Pancreas (tissue), 10 donors: ENCODE measurements at regions not wholly inside any gene's neighbourhood (a gene's known extent, or its start where the extent isn't known, plus 50 kb on each side); places are given as distances from the start of the nearest gene placed in this dataset.

Experiments used
- ATAC-seq, 4 donors: fragments of 200-7000 bp; cut with Tn5 transposase; one replicate each; pipeline versions ENCODE4 v1.8.0 to v1.9.1; 2020; ENCODE audit warnings: mild to moderate bottlenecking in 4 of 4, moderate library complexity in 4 of 4
- DNase-seq, 6 donors: peaks; one replicate each; pipeline ENCODE4 v3.0.0-alpha.2; 2020
- FAIRE-seq: peaks from 2 replicates; lab custom pipeline; 2012; peaks lifted over from hg19 to GRCh38; lab: Jason Lieb, UNC
- H3K27ac ChIP-seq, 4 donors: fragments of 200-600 bp; sonication (generic); 1 replicate in 3 of 4; 2 replicates in 1 of 4; pipeline versions ENCODE4 v1.5.0 to v1.8.0; 2020
- H3K27me3 ChIP-seq, 4 donors: fragments of 200-600 bp; one replicate each; pipeline ENCODE4 v1.8.0; 2021
- H3K36me3 ChIP-seq, 3 donors: fragments of 200-600 bp; sonication (generic) in 1 of 3; one replicate each; pipeline versions ENCODE4 v1.5.0 to v1.8.0; 2020 to 2021
- H3K4me1 ChIP-seq, 3 donors: fragments of 200-600 bp; one replicate each; pipeline ENCODE4 v1.8.0; 2021
- H3K4me3 ChIP-seq, 4 donors: fragments of 200-600 bp; sonication (generic) in 2 of 4; one replicate each; pipeline versions ENCODE4 v1.5.0 to v1.8.0; 2020 to 2021
- H3K9me3 ChIP-seq, 4 donors: fragments of 200-600 bp; one replicate each; pipeline ENCODE4 v1.8.0; 2021
- WGBS, 2 donors: extraction: QIAGEN DNeasy Blood & Tissue Kit; methylation state at CpG; one replicate each; pipeline ENCODE4 v1.1.7; 2013; 5-methylcytosine and 5-hydroxymethylcytosine counted together
- intact Hi-C, 3 donors: fragments of 100-400 bp; cut with DNase I; formaldehyde crosslinking; loops; one replicate each; pipeline versions ENCODE4 v1.11.1 to v1.14.2; 2022
- TF ChIP-seq, protein P1 (sequence below), 4 donors: fragments of 200-600 bp; sonication (generic) in 3 of 4; IDR thresholded peaks; one replicate each; pipeline versions ENCODE4 v1.5.0 to v1.8.0; 2021; ENCODE audit warnings: antibody characterized with exemption in 4 of 4
- donor health status: healthy with polysubstance abuse.
- donor health status: DM: no; HTN: no; CAD: no; lungs with moderate emphysema.
- donor health status: DM: no; HTN: no; CAD: no.
- donor health status: control.
- donor health status: control.
- donor health status: Bipolar disorder and iron deficiency.
- donor health status: DM: yes; HTN: yes; CAD: no.
- donor health status: DM: no; HTN: no; CAD: no.
- donor health status: DM: no; HTN: no; CAD: no.
- donor health status: DM: yes; HTN: yes; CAD: no.

DNA sequence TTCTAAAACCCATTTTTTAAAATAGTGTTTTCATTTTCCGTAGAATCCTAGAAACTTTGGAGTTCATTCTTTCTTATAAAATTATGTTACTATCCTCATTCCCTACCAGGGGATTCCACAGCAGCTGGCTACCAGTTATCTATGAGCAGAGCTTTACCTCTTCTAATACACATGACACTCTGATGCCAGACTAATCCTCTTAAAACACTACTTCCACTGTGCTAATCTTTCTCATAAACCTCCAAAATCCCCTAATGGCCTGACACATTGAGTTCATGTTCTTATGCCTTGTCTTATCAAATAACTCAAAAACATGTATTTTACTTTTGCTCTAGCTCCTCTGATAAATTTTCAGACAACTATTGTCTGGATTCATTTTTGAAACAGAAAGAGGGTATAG, 633.6 kb upstream of the FTMT start:
- ATAC-seq (no peak), FAIRE-seq (no peak), DNase-seq (no peak)
- no peaks in the 10 kb centered on the region for H3K27me3 ChIP-seq
- TF ChIP-seq, protein P1, sequence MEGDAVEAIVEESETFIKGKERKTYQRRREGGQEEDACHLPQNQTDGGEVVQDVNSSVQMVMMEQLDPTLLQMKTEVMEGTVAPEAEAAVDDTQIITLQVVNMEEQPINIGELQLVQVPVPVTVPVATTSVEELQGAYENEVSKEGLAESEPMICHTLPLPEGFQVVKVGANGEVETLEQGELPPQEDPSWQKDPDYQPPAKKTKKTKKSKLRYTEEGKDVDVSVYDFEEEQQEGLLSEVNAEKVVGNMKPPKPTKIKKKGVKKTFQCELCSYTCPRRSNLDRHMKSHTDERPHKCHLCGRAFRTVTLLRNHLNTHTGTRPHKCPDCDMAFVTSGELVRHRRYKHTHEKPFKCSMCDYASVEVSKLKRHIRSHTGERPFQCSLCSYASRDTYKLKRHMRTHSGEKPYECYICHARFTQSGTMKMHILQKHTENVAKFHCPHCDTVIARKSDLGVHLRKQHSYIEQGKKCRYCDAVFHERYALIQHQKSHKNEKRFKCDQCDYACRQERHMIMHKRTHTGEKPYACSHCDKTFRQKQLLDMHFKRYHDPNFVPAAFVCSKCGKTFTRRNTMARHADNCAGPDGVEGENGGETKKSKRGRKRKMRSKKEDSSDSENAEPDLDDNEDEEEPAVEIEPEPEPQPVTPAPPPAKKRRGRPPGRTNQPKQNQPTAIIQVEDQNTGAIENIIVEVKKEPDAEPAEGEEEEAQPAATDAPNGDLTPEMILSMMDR (IDR thresholded peaks at IDR 0.05), result no peak
- no peaks in the 10 kb centered on the region for H3K9me3 ChIP-seq
- H3K4me1 ChIP-seq, result no peaks in the 10 kb centered on the region
- no peak overlapping the region for H3K4me3 ChIP-seq
- no peak overlapping the region for H3K27ac ChIP-seq
- H3K36me3 ChIP-seq, result no peaks in the 10 kb centered on the region
- intact Hi-C loops, result no loop called here
- 26 to 64% methylated on average over 1 of the region's 1 CpG for WGBS, 2 donors

DNA sequence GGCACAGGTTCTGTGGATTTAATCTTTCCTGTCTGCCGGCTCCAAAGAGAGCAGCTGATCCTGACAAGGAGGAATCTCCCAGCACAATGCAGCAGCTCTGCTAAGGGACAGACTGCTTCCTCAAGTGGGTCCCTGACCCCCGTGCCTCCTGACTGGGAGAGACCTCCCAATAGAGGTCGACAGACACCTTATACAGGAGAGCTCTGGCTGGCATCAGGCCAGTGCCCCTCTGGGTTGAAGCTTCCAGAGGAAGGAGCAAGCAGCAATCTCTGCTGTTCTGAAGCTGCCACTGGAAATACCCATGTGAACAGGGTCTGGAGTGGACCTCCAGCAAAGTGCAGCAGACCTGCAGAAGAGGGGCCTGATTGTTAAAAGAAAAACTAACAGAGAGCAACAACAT, 630.2 kb upstream of the FTMT start:
- intact Hi-C loops, result no loop called here
- FAIRE-seq (no peak), ATAC-seq (no peak), DNase-seq (peak in 2 of 6 donors; percentile 20 to 47)
- TF ChIP-seq, protein P1 (IDR thresholded peaks at IDR 0.05), result no peak
- Histone ChIP-seq H3K27me3 (no peaks in the 10 kb centered on the region), H3K9me3 (no peaks in the 10 kb centered on the region), H3K36me3 (no peaks in the 10 kb centered on the region), H3K27ac (no peak overlapping the region), H3K4me1 (no peaks in the 10 kb centered on the region), H3K4me3 (no peak overlapping the region)
- 54 to 55% methylated on average over 3 of the region's 3 CpGs for WGBS, 2 donors

DNA sequence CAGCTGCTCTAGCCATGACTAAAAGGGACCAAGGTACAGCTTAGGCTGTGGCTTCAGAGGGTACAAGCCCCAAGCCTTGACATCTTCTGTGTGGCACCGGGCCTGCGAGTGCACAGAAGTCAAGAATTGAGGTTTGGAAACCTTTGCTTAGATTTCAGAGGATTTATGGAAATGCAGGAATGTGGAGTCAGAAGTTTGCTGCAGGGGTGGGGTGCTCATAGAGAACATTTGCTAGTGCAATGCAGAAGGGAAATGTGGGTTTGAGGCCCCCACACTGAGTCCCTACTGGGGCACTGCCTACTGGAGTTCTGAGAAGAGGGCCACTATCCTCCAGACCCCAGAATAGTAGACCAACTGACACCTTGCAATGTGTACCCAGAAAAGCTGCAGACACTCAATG, 624.9 kb upstream of the FTMT start:
- H3K36me3 ChIP-seq, result no peaks in the 10 kb centered on the region
- H3K27me3 ChIP-seq, result no peaks in the 10 kb centered on the region
- no peaks in the 10 kb centered on the region for H3K9me3 ChIP-seq
- intact Hi-C loops, result no loop called here
- no peak for DNase-seq
- no peak overlapping the region for H3K4me3 ChIP-seq
- no peak for FAIRE-seq
- TF ChIP-seq, protein P1 (IDR thresholded peaks at IDR 0.05), result no peak
- ATAC-seq, result no peak
- WGBS, 2 donors, result 28 to 57% methylated on average over 2 of the region's 2 CpGs
- H3K27ac ChIP-seq, result no peak overlapping the region
- H3K4me1 ChIP-seq, result no peaks in the 10 kb centered on the region

DNA sequence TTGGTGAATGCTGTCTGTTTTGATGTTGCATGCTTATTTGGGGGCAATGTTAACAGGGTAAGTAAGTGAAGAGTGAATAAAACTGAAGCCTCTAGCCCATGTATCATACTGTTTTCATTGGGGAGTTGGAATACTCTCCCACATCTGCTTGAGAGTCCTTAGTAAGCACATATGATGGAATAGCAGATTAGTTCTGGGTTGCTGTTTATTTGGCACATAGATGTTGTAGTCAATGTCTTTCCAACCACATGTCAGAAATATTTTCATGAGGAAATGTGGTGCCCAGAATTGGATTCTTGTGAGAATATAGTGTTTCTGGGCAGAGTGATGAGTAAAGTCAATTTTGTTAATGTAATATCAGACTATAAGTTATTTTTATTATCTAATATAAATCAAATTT, 611.7 kb upstream of the FTMT start:
- intact Hi-C loops, result no loop called here
- TF ChIP-seq, protein P1 (IDR thresholded peaks at IDR 0.05), result no peak
- FAIRE-seq (no peak), DNase-seq (no peak), ATAC-seq (no peak)
- Histone ChIP-seq H3K4me1 (no peaks in the 10 kb centered on the region), H3K36me3 (no peaks in the 10 kb centered on the region), H3K4me3 (no peak overlapping the region), H3K27ac (no peak overlapping the region), H3K27me3 (no peaks in the 10 kb centered on the region), H3K9me3 (no peaks in the 10 kb centered on the region)

DNA sequence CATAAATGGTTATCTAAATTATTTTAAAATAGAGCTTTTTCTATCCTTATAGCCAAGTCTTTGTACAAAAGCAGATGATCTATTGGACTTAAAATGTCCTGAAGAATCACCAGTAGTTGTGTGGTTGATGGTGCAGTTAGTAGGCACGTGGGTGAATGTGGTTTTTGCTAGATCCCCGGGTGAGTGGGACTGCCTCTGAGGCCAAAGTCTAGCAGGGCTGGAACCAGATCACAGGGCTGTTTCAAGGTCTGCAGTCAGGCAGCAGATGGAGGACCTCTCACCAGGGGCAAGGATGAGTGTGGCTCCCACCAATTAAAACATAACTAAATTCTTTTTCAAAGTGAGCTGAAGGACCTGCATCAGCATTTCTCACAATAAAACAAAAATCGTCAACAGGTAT, 604.7 kb upstream of the FTMT start:
- DNase-seq (peak in 1 of 6 donors; percentile 35), FAIRE-seq (no peak), ATAC-seq (peak in 3 of 4 donors; percentile 59 to 93 (median 88))
- Histone ChIP-seq H3K4me3 (no peak overlapping the region), H3K9me3 (no peaks in the 10 kb centered on the region), H3K4me1 (no peaks in the 10 kb centered on the region), H3K36me3 (no peaks in the 10 kb centered on the region), H3K27me3 (no peaks in the 10 kb centered on the region), H3K27ac (no peak overlapping the region)
- 10 to 11% methylated on average over 3 of the region's 3 CpGs for WGBS, 2 donors
- intact Hi-C loops, result no loop called here
- TF ChIP-seq, protein P1 (IDR thresholded peaks at IDR 0.05), result no peak
